ENCODE measurements at regions not wholly inside any gene's neighbourhood (a gene's known extent, or its start where the extent isn't known, plus 50 kb on each side); places are given as distances from the start of the nearest gene placed in this dataset.

DNA sequence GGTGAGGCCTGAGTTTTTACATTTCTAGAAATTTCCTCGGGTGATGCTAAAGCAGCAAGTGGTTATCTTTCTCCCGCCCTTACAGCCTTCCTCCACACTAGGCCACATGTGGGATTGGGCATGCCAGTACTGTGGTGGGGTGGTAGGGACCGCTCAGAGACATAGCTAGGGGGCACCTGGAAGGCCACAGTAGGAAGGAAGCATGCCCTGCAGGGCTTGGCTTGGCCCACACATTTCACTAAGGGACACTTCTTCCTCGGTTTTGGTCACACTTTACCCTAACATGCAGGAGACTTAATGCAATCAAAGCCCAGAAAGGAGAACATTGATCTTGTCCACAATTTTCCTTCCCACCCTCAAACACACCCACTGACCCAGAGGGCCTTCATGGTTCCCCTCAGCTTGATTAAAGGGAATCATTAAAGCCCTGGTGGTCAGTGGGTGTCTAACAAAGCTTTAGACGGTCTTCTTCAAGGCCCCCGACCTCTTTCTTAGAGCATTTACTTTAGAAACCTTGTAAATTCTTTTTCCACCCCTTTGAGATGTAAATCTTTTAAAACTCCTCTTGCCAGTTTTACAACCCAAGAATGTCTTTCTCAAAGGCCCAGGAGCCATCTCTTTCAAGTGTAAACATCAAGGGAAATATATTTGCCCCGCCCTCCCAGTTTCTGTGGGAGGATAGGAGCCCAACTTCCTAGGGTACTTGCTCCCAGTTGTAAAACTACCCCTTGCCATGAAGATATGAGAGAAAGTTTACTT, 246.4 kb upstream of the PTBP2 start:
- Histone ChIP-seq H3K9me3 (ENCODE audit: control insufficient read depth, low read depth, low read length) (no peaks in the 10 kb centered on the region), H3K9ac (ENCODE audit: low read length) (no peak overlapping the region), H3K36me3 (ENCODE audit: control insufficient read depth, low read depth, low read length) (no peaks in the 10 kb centered on the region), H3K27me3 (ENCODE audit: control insufficient read depth, insufficient read depth, low read length) (peaks cover 88% of the 10 kb centered on the region), H3K4me1 (ENCODE audit: control insufficient read depth, low read depth, low read length) (peaks cover 33% of the 10 kb centered on the region), H3K27ac (ENCODE audit: low read length) (no peak overlapping the region), H3K4me3 (ENCODE audit: low read length) (no peak overlapping the region)

DNA sequence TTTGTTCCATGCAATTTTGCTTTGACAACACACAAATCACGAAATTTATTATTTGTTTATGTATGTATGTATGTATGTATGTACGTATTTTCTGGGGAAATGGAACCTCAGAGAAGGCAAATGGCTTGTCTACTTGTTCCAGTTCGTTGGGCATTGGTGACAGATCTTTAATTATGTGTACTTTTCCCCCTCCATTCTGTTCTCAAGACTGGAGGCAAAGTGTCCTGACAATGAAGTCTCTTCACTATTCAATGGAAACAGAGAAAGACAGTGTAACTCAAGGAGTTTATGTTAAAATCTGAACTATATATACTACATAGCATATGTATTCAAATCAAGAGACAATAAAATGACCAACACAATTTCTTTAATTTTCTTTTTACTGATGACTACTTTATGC, 245.7 kb upstream of the PTBP2 start:
- H3K36me3 ChIP-seq (ENCODE audit: control insufficient read depth, low read depth, low read length): no peaks in the 10 kb centered on the region
- no peak overlapping the region for H3K9ac ChIP-seq (ENCODE audit: low read length)
- H3K27me3 ChIP-seq (ENCODE audit: control insufficient read depth, insufficient read depth, low read length): peaks cover 93% of the 10 kb centered on the region
- no peak overlapping the region for H3K4me3 ChIP-seq (ENCODE audit: low read length)
- H3K9me3 ChIP-seq (ENCODE audit: control insufficient read depth, low read depth, low read length): no peaks in the 10 kb centered on the region
- H3K4me1 ChIP-seq (ENCODE audit: control insufficient read depth, low read depth, low read length): peaks cover 33% of the 10 kb centered on the region
- H3K27ac ChIP-seq (ENCODE audit: low read length): no peak overlapping the region

DNA sequence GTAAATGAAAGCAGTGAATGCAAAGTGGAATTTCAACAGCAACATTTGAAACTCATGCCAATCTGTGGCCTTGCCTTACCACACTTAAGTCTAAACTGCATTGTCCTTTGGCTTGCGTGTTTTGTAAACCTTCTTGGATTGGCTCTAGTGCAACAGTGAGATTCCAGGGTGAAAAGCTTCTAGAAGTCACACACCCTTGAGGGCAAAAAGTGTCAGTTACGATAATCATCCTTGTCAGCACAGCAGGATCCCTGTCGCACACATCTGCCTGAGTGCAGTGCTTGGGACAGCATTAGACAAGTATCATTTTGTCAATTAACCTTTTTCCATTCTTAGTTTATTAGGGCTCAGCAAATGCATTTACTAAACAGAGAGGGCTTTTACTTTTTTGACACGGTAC, 243.4 kb upstream of the PTBP2 start:
- Histone ChIP-seq H3K4me3 (ENCODE audit: low read length) (no peak overlapping the region), H3K27me3 (ENCODE audit: control insufficient read depth, insufficient read depth, low read length) (peaks cover 87% of the 10 kb centered on the region), H3K36me3 (ENCODE audit: control insufficient read depth, low read depth, low read length) (no peaks in the 10 kb centered on the region), H3K9ac (ENCODE audit: low read length) (no peak overlapping the region), H3K27ac (ENCODE audit: low read length) (no peak overlapping the region), H3K4me1 (ENCODE audit: control insufficient read depth, low read depth, low read length) (peaks cover 42% of the 10 kb centered on the region), H3K9me3 (ENCODE audit: control insufficient read depth, low read depth, low read length) (no peaks in the 10 kb centered on the region)

DNA sequence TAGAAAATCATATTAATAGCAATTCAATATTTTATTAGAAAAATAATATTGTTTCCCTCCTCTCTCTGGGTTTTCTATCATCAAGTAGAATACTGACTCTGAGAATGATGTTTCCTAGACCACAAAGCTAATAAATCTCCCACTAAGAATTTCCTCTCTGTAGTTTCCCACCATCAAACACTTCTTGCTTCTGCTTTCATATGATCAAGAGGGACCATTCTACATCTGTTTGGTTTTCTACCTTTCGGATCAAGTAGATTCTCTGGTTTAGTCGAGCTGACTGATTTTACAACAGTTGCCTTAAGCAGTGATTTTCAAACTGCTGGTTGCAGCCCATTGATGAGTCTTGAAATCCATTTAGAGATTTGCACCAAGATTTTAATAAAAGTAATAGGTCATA, 240.2 kb upstream of the PTBP2 start:
- no peaks in the 10 kb centered on the region for H3K36me3 ChIP-seq (ENCODE audit: control insufficient read depth, low read depth, low read length)
- H3K27me3 ChIP-seq (ENCODE audit: control insufficient read depth, insufficient read depth, low read length): peaks cover 78% of the 10 kb centered on the region
- peaks cover 13% of the 10 kb centered on the region for H3K4me1 ChIP-seq (ENCODE audit: control insufficient read depth, low read depth, low read length)
- H3K4me3 ChIP-seq (ENCODE audit: low read length): no peak overlapping the region
- no peak overlapping the region for H3K27ac ChIP-seq (ENCODE audit: low read length)
- H3K9ac ChIP-seq (ENCODE audit: low read length): no peak overlapping the region
- H3K9me3 ChIP-seq (ENCODE audit: control insufficient read depth, low read depth, low read length): no peaks in the 10 kb centered on the region

DNA sequence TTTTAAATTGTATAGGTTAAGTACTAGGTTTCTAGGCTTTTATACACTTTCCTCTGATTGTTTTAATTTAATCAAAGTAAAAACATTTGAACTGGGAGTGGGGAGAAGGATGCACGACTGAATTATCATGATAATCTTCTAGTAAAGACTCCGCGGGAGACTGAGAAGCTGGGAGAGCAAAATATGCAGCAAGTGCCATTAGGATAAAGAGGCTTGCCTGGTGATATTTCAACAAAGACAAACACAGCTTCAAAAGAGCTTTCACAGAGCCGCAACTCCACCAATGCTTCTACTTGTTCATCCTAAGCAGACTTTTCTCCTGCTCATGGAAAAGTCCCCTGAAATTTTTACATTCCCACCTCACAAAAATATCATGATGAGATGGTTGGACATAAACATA, 239.0 kb upstream of the PTBP2 start:
- Histone ChIP-seq H3K9me3 (ENCODE audit: control insufficient read depth, low read depth, low read length) (no peaks in the 10 kb centered on the region), H3K4me1 (ENCODE audit: control insufficient read depth, low read depth, low read length) (peaks cover 13% of the 10 kb centered on the region), H3K36me3 (ENCODE audit: control insufficient read depth, low read depth, low read length) (no peaks in the 10 kb centered on the region), H3K4me3 (ENCODE audit: low read length) (peak overlapping the region; percentile 30), H3K27me3 (ENCODE audit: control insufficient read depth, insufficient read depth, low read length) (peaks cover 70% of the 10 kb centered on the region), H3K27ac (ENCODE audit: low read length) (no peak overlapping the region), H3K9ac (ENCODE audit: low read length) (no peak overlapping the region)

DNA sequence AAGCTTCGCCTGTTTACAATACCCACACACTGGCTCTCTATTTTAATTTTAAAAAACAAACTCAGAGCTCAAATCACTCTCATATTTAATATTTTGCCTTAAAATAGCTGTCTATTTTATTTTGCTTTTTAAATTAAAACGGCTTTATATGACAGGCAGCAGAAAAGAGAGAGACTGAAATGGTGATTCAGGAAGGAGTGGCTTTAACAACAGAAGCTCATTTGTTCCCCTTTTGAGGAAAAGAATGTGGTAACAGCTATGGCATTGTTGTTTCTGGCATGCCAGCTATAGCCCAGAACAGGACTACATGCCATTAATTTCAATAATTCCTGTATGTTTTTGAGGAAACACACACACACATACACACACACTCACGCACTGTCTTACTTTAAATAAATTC, 234.2 kb upstream of the PTBP2 start:
- Histone ChIP-seq H3K27ac (ENCODE audit: low read length) (no peak overlapping the region), H3K9me3 (ENCODE audit: control insufficient read depth, low read depth, low read length) (no peaks in the 10 kb centered on the region), H3K9ac (ENCODE audit: low read length) (no peak overlapping the region), H3K36me3 (ENCODE audit: control insufficient read depth, low read depth, low read length) (no peaks in the 10 kb centered on the region), H3K4me1 (ENCODE audit: control insufficient read depth, low read depth, low read length) (peaks cover 15% of the 10 kb centered on the region), H3K4me3 (ENCODE audit: low read length) (no peak overlapping the region), H3K27me3 (ENCODE audit: control insufficient read depth, insufficient read depth, low read length) (peaks cover 34% of the 10 kb centered on the region)

DNA sequence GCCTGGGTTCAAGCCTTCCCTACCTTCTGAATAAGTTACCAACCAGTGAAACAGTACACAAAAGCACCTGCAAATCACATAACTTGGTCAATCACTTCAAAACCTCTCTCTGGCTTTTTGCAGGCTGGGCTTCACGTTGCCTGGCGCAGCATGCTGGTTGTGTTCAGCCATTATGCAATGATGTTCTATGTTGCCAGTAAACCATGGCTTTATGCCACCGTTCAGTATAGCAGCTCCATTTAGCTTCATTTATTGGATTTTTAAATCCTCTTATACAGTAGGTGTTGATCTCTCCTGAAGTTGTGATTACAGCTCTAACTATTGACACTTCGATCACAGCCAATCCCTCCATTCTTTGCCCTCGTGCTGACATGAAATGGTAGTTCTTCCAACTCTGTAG, 233.6 kb upstream of the PTBP2 start:
- Histone ChIP-seq H3K27me3 (ENCODE audit: control insufficient read depth, insufficient read depth, low read length) (peaks cover 32% of the 10 kb centered on the region), H3K27ac (ENCODE audit: low read length) (no peak overlapping the region), H3K9me3 (ENCODE audit: control insufficient read depth, low read depth, low read length) (no peaks in the 10 kb centered on the region), H3K36me3 (ENCODE audit: control insufficient read depth, low read depth, low read length) (no peaks in the 10 kb centered on the region), H3K4me3 (ENCODE audit: low read length) (no peak overlapping the region), H3K9ac (ENCODE audit: low read length) (no peak overlapping the region), H3K4me1 (ENCODE audit: control insufficient read depth, low read depth, low read length) (peaks cover 11% of the 10 kb centered on the region)

DNA sequence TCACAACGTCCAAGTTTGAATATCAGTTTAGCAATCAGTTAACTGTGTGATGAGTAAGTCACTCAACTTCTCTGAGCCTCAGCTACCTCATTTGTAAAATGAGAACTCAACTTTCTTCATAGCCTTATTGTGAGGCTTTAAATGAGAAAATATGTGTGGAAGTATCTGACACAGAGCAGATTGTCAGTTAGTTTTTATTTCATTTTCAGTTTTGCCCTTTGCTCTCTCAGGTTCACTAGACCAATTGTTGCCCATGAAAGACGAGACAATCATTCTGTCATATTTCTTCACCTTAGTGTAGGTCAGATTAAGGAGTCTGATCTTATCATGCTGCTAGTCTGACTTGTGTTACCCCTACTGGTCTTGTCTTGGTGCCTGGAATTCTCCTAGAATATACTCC, 232.8 kb upstream of the PTBP2 start:
- H3K4me1 ChIP-seq (ENCODE audit: control insufficient read depth, low read depth, low read length): peaks cover 11% of the 10 kb centered on the region
- no peak overlapping the region for H3K9ac ChIP-seq (ENCODE audit: low read length)
- H3K9me3 ChIP-seq (ENCODE audit: control insufficient read depth, low read depth, low read length): no peaks in the 10 kb centered on the region
- H3K27ac ChIP-seq (ENCODE audit: low read length): no peak overlapping the region
- H3K27me3 ChIP-seq (ENCODE audit: control insufficient read depth, insufficient read depth, low read length): peaks cover 27% of the 10 kb centered on the region
- no peaks in the 10 kb centered on the region for H3K36me3 ChIP-seq (ENCODE audit: control insufficient read depth, low read depth, low read length)
- no peak overlapping the region for H3K4me3 ChIP-seq (ENCODE audit: low read length)

DNA sequence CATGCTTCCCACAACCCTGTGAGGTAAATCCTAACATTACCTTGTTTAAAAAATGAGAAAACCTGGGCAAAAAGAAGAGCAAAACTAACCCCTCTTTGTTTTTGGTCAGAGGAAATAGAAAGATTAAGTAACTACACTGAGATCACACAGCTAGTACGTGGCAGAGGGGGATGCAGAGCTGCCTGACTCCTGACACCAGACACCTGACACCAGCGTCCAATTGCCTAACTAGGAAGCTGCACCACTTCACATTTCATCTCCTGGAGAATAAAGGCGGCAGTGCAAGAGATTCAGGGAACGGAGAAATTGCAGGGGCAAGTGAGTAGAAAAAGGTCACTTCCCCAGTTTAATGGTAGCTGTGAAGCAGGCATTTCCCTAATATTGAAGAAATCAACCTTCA, 229.3 kb upstream of the PTBP2 start:
- H3K27me3 ChIP-seq (ENCODE audit: control insufficient read depth, insufficient read depth, low read length): peaks cover 5% of the 10 kb centered on the region
- H3K9me3 ChIP-seq (ENCODE audit: control insufficient read depth, low read depth, low read length): no peaks in the 10 kb centered on the region
- H3K4me3 ChIP-seq (ENCODE audit: low read length): no peak overlapping the region
- H3K9ac ChIP-seq (ENCODE audit: low read length): no peak overlapping the region
- H3K27ac ChIP-seq (ENCODE audit: low read length): no peak overlapping the region
- H3K36me3 ChIP-seq (ENCODE audit: control insufficient read depth, low read depth, low read length): no peaks in the 10 kb centered on the region
- peaks cover 11% of the 10 kb centered on the region for H3K4me1 ChIP-seq (ENCODE audit: control insufficient read depth, low read depth, low read length)

DNA sequence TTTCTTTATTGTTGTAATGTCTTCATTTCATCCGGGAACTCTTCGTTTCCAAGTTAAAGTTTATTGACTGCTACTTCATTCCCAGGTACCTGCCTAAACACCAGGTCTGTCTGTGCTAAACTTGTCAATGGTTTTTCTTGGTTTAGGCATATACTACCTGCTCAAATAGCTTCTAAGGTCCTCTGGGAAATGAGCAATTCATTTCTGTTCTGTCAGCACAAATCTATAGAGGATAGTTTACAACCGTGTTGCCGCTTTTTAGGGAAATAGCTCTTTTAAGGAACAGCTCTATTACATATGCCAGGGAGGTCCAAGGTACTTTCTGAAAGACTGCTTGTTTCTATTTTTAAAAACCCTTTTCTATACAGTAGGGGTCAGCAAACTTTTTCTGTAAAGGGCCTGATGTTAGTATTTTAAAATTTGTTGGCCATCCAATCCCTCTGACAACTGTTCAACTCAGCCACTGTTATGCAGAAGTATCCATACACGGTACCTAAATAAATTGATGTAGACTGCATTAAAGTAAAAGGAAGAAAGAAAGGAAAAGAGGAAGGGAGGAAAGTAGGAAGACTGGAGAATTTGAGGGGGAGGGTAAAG, 222.7 kb upstream of the PTBP2 start:
- no peaks in the 10 kb centered on the region for H3K36me3 ChIP-seq (ENCODE audit: control insufficient read depth, low read depth, low read length)
- no peak overlapping the region for H3K27ac ChIP-seq (ENCODE audit: low read length)
- no peak overlapping the region for H3K4me3 ChIP-seq (ENCODE audit: low read length)
- H3K4me1 ChIP-seq (ENCODE audit: control insufficient read depth, low read depth, low read length): no peaks in the 10 kb centered on the region
- H3K27me3 ChIP-seq (ENCODE audit: control insufficient read depth, insufficient read depth, low read length): no peaks in the 10 kb centered on the region
- H3K9me3 ChIP-seq (ENCODE audit: control insufficient read depth, low read depth, low read length): no peaks in the 10 kb centered on the region
- no peak overlapping the region for H3K9ac ChIP-seq (ENCODE audit: low read length)

DNA sequence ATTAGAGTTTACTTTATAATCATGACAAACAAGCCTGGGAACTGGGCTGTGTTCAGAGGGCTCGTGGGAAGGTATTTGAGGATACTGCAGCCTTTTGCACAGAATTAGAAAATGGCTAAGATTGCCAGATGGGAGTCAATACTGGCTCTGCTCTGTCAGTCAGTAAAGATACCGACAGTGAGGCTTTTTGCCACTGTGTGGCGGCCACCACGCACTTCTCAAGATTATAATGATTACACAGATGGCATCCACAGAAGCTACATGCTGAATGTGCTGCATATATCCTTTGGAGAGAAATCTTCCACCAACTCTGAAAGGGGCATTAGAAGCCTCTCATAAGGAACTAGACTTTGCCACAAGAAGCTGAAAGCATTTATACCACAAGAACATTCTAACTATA, 213.4 kb upstream of the PTBP2 start:
- Histone ChIP-seq H3K4me3 (ENCODE audit: low read length) (no peak overlapping the region), H3K27me3 (ENCODE audit: control insufficient read depth, insufficient read depth, low read length) (no peaks in the 10 kb centered on the region), H3K9me3 (ENCODE audit: control insufficient read depth, low read depth, low read length) (no peaks in the 10 kb centered on the region), H3K27ac (ENCODE audit: low read length) (no peak overlapping the region), H3K36me3 (ENCODE audit: control insufficient read depth, low read depth, low read length) (no peaks in the 10 kb centered on the region), H3K4me1 (ENCODE audit: control insufficient read depth, low read depth, low read length) (peaks cover 16% of the 10 kb centered on the region), H3K9ac (ENCODE audit: low read length) (no peak overlapping the region)

DNA sequence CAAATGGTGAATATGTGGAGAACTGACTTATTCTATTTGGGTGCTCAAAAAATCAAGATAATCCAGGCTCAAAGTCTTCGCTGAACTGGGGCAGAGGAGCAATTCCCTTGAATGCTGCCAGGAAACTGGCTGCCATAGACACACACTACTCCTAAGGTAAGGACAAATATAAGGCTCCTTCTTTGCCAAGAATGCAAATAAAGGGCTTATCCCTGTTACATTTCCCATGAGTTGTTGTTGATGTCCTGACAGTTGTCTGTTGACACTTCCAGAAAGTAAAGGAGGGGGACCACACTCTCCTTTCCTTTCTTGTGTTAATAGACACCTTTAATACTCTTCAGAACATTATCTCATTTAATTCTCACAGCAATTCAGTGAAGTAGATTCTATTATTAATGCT, 212.2 kb upstream of the PTBP2 start:
- Histone ChIP-seq H3K4me1 (ENCODE audit: control insufficient read depth, low read depth, low read length) (peaks cover 19% of the 10 kb centered on the region), H3K4me3 (ENCODE audit: low read length) (no peak overlapping the region), H3K27me3 (ENCODE audit: control insufficient read depth, insufficient read depth, low read length) (no peaks in the 10 kb centered on the region), H3K9me3 (ENCODE audit: control insufficient read depth, low read depth, low read length) (no peaks in the 10 kb centered on the region), H3K9ac (ENCODE audit: low read length) (no peak overlapping the region), H3K27ac (ENCODE audit: low read length) (no peak overlapping the region), H3K36me3 (ENCODE audit: control insufficient read depth, low read depth, low read length) (no peaks in the 10 kb centered on the region)

All from iPS-18a (cell line).